Skeletal muscle tissue (tissue), 3 donors: ENCODE measurements at regions not wholly inside any gene's neighbourhood (a gene's known extent, or its start where the extent isn't known, plus 50 kb on each side); places are given as distances from the start of the nearest gene placed in this dataset.

Experiments used
- H3K27ac ChIP-seq: one replicate; pipeline ENCODE4 v1.7.0; 2013; ENCODE audit warnings: mild to moderate bottlenecking, low read depth, low read length, inconsistent platforms
- H3K27me3 ChIP-seq, 3 donors: one replicate each; pipeline ENCODE4 v1.7.0; 2013; ENCODE audit warnings: low read length in 3 of 3; ENCODE audit not compliant: control insufficient read depth in 3 of 3, insufficient read depth in 3 of 3
- H3K36me3 ChIP-seq, 3 donors: one replicate each; pipeline ENCODE4 v1.7.0; 2013; ENCODE audit warnings: low read length in 3 of 3; ENCODE audit not compliant: control insufficient read depth in 3 of 3, insufficient read depth in 3 of 3
- H3K4me1 ChIP-seq, 3 donors: one replicate each; pipeline ENCODE4 v1.7.0; 2013; ENCODE audit warnings: low read length in 3 of 3, mild to moderate bottlenecking in 3 of 3; ENCODE audit not compliant: control insufficient read depth in 3 of 3, insufficient read depth in 3 of 3
- H3K4me3 ChIP-seq, 3 donors: one replicate each; pipeline ENCODE4 v1.7.0; 2013; ENCODE audit warnings: low read length in 3 of 3
- H3K9ac ChIP-seq, 3 donors: one replicate each; pipeline ENCODE4 v1.7.0; 2013; ENCODE audit warnings: low read length in 3 of 3, mild to moderate bottlenecking in 3 of 3, moderate library complexity in 2 of 3, low read depth in 1 of 3
- H3K9me3 ChIP-seq, 3 donors: one replicate each; pipeline ENCODE4 v1.7.0; 2013; ENCODE audit warnings: low read length in 3 of 3; ENCODE audit not compliant: control insufficient read depth in 3 of 3
- donor health status: Osteomylitis.

DNA sequence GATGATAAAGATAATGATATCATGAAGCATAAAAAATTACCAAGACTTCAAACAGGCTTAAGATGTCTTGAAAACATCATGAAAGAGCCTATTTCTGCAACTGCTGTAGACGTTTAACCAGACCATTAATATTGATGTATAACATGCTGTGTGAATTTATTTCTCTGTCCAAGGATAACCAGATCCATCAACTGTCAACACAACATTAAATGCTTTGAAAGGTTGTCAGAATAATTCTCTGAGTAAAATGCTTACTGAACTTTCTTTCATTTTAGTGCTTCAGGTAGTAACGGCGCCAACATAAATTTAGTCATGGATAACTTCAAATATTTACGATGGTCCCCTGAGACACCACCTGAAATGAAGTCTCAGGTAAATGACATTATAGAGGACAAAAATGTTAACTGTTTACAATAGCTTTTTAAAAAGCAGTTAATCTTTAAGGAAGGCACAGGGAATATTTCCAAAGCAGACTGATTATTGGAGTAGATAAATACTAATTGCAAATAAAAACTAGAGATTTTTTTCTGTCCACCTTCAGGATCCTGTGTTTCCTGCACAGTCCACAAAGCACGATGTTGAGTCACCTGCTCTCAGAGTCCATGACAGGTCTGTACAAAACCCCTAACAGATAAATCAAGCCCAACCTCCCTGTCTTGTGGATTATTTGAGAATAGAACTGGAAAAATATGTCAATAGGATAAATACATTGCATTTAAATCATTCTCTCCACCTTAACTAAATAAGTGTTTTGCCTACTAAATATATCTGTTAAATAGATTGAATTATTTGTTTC is 1213.2 kb downstream of the XPNPEP1 start:
- H3K4me1 ChIP-seq = no peaks in the 10 kb centered on the region
- H3K27ac ChIP-seq = no peak overlapping the region
- H3K4me3 ChIP-seq = no peak overlapping the region
- H3K9ac ChIP-seq = no peak overlapping the region
- no peaks in the 10 kb centered on the region for H3K9me3 ChIP-seq
- H3K36me3 ChIP-seq = no peaks in the 10 kb centered on the region
- no peaks in the 10 kb centered on the region for H3K27me3 ChIP-seq

- H3K9me3 ChIP-seq = no peaks in the 10 kb centered on the region
- H3K4me1 ChIP-seq = no peaks in the 10 kb centered on the region
- H3K9ac ChIP-seq = no peak overlapping the region
- no peak overlapping the region for H3K4me3 ChIP-seq
- no peaks in the 10 kb centered on the region for H3K27me3 ChIP-seq
- no peaks in the 10 kb centered on the region for H3K36me3 ChIP-seq
- no peak overlapping the region for H3K27ac ChIP-seq
These were observed 1214.9 kb downstream of the XPNPEP1 start for GRCh38 chr10:108708363-108708762.

- Histone ChIP-seq H3K4me1 (no peaks in the 10 kb centered on the region), H3K27me3 (no peaks in the 10 kb centered on the region), H3K27ac (no peak overlapping the region), H3K36me3 (no peaks in the 10 kb centered on the region), H3K9me3 (no peaks in the 10 kb centered on the region), H3K9ac (no peak overlapping the region), H3K4me3 (no peak overlapping the region)
These were observed 1226.4 kb downstream of the XPNPEP1 start for GRCh38 chr10:108696792-108697477.

DNA sequence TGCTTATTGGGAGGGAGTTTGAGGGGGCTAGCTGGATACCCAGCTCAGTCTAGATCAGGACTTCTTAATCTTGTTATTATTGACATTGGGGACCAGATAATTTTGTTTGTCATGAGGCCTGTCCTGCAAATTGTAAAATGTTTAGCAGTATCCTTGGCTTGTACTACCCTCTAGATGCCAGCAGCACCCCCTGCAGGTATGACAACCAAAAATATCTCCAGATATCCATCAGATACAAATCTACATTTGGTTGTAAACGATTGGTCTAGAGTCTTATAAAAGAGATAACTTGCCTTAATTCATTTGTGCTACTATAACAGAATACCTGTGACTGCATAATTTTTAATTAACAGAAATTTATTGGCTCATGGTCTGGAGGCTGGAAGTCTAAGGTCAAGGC is 1232.2 kb downstream of the XPNPEP1 start:
- Histone ChIP-seq H3K4me3 (no peak overlapping the region), H3K9ac (no peak overlapping the region), H3K4me1 (no peaks in the 10 kb centered on the region), H3K36me3 (no peaks in the 10 kb centered on the region), H3K27me3 (no peaks in the 10 kb centered on the region), H3K9me3 (no peaks in the 10 kb centered on the region), H3K27ac (no peak overlapping the region)

DNA sequence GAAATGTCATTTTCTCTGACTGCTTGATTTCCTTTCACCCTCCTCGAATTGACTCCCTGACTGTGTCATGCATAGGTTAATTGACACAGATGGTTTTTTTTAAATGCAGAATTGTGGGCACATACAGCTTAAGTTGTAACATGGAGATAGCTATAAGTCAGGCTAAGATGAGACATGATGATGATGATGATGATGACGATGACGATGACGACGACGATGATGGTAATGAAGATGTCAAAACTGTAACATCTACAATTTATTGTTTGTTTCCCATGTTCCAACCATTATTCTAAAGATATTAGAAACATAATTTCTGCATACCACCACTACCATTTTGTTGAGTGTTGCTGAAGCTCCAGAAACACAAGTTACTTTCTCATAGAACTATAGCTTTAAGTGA is 1232.8 kb downstream of the XPNPEP1 start:
- H3K36me3 ChIP-seq = no peaks in the 10 kb centered on the region
- H3K27ac ChIP-seq = no peak overlapping the region
- no peaks in the 10 kb centered on the region for H3K4me1 ChIP-seq
- H3K9ac ChIP-seq = no peak overlapping the region
- no peaks in the 10 kb centered on the region for H3K9me3 ChIP-seq
- H3K4me3 ChIP-seq = no peak overlapping the region
- H3K27me3 ChIP-seq = no peaks in the 10 kb centered on the region

GRCh38 chr10:108689891-108690290 is 1233.4 kb downstream of the XPNPEP1 start:
- H3K9me3 ChIP-seq = no peaks in the 10 kb centered on the region
- no peak overlapping the region for H3K27ac ChIP-seq
- no peak overlapping the region for H3K9ac ChIP-seq
- no peaks in the 10 kb centered on the region for H3K4me1 ChIP-seq
- no peak overlapping the region for H3K4me3 ChIP-seq
- H3K36me3 ChIP-seq = no peaks in the 10 kb centered on the region
- H3K27me3 ChIP-seq = no peaks in the 10 kb centered on the region

GRCh38 chr10:108688314-108688713 is 1235.0 kb downstream of the XPNPEP1 start:
- H3K4me1 ChIP-seq = no peaks in the 10 kb centered on the region
- no peaks in the 10 kb centered on the region for H3K36me3 ChIP-seq
- H3K27ac ChIP-seq = no peak overlapping the region
- H3K4me3 ChIP-seq = no peak overlapping the region
- no peak overlapping the region for H3K9ac ChIP-seq
- no peaks in the 10 kb centered on the region for H3K27me3 ChIP-seq
- H3K9me3 ChIP-seq = no peaks in the 10 kb centered on the region

DNA sequence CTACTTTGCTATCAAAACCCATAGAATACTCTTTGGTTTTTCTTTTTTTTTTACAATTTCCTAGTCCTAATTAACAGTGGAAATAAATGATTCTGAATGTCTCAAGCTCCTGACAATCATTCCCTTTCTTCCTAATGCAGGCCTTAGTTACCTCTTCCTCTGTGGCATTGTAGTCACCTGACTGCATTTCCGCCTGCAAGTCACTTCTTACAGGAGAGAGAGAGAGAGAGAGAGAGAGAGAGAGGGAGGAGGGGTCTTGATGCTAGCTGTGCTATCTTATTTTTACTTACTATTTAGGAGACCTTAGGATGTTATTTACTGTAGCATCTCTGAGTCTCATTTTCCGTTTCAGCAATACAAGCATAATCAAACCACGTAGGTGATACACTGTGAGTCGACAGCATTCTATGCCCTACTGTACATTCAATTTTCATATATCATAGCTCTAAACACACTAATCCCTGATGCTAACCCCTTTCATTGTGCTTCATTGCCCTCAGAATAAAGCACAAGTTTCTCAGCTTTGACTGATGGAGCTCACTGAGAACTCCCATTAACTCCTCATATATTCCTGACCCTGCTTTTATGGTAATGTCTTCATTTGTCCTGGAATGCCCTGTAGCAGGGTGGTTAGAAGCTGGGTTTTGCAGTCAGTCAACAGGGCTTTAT is 1237.3 kb downstream of the XPNPEP1 start:
- no peaks in the 10 kb centered on the region for H3K4me1 ChIP-seq
- no peaks in the 10 kb centered on the region for H3K36me3 ChIP-seq
- no peak overlapping the region for H3K4me3 ChIP-seq
- H3K9ac ChIP-seq = no peak overlapping the region
- no peaks in the 10 kb centered on the region for H3K27me3 ChIP-seq
- H3K27ac ChIP-seq = no peak overlapping the region
- H3K9me3 ChIP-seq = no peaks in the 10 kb centered on the region

DNA sequence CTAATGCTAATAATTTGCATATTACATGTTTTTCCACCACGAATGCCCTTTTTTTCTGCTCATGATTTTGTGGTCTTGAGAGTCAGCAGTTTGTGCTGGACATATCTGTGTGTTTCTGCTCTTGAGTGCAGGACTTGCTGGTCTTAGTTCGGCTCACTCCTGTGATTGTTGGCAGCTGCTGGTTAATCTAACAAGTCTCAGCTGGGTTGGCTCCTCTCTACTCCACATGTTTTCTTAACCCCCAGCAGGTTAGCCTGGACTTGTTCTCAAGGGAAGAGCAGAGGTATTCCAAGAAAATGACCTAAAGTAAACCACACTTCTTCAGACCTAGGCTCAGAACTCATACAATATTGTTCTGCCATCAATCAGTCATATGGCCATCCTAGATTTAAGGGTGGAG is 1238.9 kb downstream of the XPNPEP1 start:
- Histone ChIP-seq H3K27me3 (no peaks in the 10 kb centered on the region), H3K9ac (no peak overlapping the region), H3K4me3 (no peak overlapping the region), H3K36me3 (no peaks in the 10 kb centered on the region), H3K4me1 (no peaks in the 10 kb centered on the region), H3K9me3 (no peaks in the 10 kb centered on the region), H3K27ac (no peak overlapping the region)

GRCh38 chr10:108673741-108674140 is 1249.6 kb downstream of the XPNPEP1 start:
- H3K27ac ChIP-seq = no peak overlapping the region
- H3K4me1 ChIP-seq = no peaks in the 10 kb centered on the region
- H3K9ac ChIP-seq = no peak overlapping the region
- no peaks in the 10 kb centered on the region for H3K36me3 ChIP-seq
- no peak overlapping the region for H3K4me3 ChIP-seq
- no peaks in the 10 kb centered on the region for H3K9me3 ChIP-seq
- no peaks in the 10 kb centered on the region for H3K27me3 ChIP-seq
